ENCODE measurements at regions not wholly inside any gene's neighbourhood (a gene's known extent, or its start where the extent isn't known, plus 50 kb on each side); places are given as distances from the start of the nearest gene placed in this dataset.

DNA sequence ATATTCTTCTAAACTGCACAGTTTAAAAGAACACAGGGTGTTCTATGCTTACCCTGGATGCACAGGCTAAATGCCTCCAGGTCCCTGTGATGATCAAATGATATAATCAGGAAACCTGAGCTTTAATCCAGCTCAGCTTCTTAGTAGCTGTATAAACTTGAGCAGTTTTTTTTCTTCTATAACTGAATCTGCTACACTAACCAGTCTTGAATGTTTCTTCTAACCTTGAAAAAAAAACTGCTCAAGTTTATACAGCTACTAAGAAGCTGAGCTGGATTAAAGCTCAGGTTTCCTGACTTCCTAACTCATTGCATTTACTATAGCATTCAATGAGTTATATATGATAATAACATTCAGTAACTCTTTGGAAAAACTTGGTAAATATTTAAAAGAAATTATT is 358.2 kb downstream of the CD109 start:
- Histone ChIP-seq H3K9me3 (no peaks in the 10 kb centered on the region), H3K4me1 (no peaks in the 10 kb centered on the region), H3K36me3 (no peaks in the 10 kb centered on the region), H3K27ac (no peak overlapping the region), H3K4me3 (no peak overlapping the region), H3K27me3 (no peaks in the 10 kb centered on the region)
- DNase-seq (no peak), ATAC-seq (ENCODE audit: low FRiP score in 2 of 2) (no peak)
- TF ChIP-seq EP300 (IDR thresholded peaks at IDR 0.05) (no peak), POLR2AphosphoS5 (IDR thresholded peaks at IDR 0.05) (no peak), POLR2A (IDR thresholded peaks at IDR 0.05) (no peak)
- TF ChIP-seq, protein P1, sequence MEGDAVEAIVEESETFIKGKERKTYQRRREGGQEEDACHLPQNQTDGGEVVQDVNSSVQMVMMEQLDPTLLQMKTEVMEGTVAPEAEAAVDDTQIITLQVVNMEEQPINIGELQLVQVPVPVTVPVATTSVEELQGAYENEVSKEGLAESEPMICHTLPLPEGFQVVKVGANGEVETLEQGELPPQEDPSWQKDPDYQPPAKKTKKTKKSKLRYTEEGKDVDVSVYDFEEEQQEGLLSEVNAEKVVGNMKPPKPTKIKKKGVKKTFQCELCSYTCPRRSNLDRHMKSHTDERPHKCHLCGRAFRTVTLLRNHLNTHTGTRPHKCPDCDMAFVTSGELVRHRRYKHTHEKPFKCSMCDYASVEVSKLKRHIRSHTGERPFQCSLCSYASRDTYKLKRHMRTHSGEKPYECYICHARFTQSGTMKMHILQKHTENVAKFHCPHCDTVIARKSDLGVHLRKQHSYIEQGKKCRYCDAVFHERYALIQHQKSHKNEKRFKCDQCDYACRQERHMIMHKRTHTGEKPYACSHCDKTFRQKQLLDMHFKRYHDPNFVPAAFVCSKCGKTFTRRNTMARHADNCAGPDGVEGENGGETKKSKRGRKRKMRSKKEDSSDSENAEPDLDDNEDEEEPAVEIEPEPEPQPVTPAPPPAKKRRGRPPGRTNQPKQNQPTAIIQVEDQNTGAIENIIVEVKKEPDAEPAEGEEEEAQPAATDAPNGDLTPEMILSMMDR (IDR thresholded peaks at IDR 0.05) = no peak

DNA sequence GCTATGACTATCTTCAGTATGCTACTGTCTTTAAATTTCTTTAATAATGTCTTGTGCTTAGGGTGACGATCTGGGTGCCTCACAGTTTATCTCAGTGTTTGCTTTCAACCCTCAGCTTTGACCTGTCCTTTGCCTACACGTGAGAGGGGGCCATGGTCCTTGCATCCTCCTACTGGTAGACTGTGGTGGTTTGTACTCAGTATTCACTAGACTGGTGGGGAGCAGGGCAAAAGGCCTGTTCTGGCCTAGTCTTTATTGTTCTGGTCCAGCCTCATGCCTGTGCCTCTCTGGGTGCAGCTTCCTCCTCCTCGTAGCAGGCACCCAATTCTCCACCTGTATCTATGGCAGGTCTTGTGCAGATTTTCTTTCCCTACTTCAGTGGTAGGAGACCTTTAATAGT is 354.9 kb downstream of the CD109 start:
- no peaks in the 10 kb centered on the region for H3K4me1 ChIP-seq
- H3K9me3 ChIP-seq = no peaks in the 10 kb centered on the region
- no peaks in the 10 kb centered on the region for H3K36me3 ChIP-seq
- TF ChIP-seq, protein P1 (IDR thresholded peaks at IDR 0.05) = no peak
- no peak overlapping the region for H3K27ac ChIP-seq
- ATAC-seq (ENCODE audit: low FRiP score in 2 of 2) = no peak
- H3K27me3 ChIP-seq = no peaks in the 10 kb centered on the region
- no peak for DNase-seq
- H3K4me3 ChIP-seq = no peak overlapping the region
- 57 to 58% methylated on average over 3 of the region's 3 CpGs for WGBS, 2 donors

DNA sequence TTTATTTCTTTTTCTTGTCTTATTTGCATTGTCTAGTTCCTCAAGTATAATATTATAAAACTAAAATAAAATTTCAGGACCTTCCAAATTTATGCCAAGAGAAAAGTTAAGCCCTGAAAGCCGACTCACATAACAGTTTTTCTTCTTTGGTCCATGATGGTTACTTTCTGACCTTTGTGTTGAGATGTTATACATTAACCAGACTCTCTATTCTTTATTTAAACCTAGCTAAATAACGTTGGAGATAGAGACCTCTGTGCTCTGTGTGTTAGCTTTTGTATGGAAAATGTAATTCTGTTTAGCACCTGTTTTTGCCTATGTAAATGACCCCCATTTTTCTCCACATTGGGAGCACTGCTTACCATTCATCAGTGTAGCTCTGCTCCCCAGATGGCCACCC is 352.4 kb downstream of the CD109 start:
- ATAC-seq (ENCODE audit: low FRiP score in 2 of 2) = no peak
- no peaks in the 10 kb centered on the region for H3K4me1 ChIP-seq
- TF ChIP-seq POLR2A (IDR thresholded peaks at IDR 0.05) = no peak
- TF ChIP-seq EP300 (IDR thresholded peaks at IDR 0.05) = no peak
- TF ChIP-seq, protein P1 (IDR thresholded peaks at IDR 0.05) = no peak
- no peak for TF ChIP-seq POLR2AphosphoS5 (IDR thresholded peaks at IDR 0.05)
- 45 to 48% methylated on average over 2 of the region's 2 CpGs for WGBS, 2 donors
- H3K4me3 ChIP-seq = no peak overlapping the region
- no peaks in the 10 kb centered on the region for H3K27me3 ChIP-seq
- H3K9me3 ChIP-seq = no peaks in the 10 kb centered on the region
- no peak overlapping the region for H3K27ac ChIP-seq
- DNase-seq = no peak
- H3K36me3 ChIP-seq = no peaks in the 10 kb centered on the region

DNA sequence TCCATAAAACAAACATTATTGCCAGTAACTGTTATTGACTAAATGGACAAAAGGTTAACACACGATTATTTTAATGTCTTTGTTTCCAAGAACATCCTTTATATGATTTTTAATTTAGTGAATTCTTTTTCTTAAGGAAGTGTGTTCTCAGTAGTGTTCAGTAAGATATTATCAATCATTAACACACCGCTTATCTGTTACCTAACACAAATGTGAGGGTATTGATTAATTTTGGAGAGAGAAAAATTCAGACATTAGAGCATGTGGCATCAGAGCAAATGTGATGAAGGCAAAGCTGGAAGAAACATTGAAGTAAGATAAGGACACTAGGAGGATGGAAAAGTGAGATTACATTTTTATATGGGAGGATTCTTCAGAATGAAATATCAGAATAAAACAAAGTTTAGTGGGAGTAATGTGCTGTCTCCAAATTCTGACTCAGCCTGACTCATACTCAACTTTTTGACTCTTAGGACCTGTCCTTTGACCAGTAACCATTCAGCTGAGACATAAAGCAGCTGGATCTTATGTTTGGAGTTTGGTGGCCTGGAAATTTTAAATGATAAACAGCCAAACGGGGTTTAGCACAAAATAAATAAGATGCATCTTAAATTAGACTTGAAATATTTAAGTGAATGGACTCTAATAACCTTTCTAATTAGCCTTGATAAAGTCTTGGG is 348.6 kb downstream of the CD109 start:
- Histone ChIP-seq H3K4me3 (no peak overlapping the region), H3K9me3 (no peaks in the 10 kb centered on the region), H3K27ac (no peak overlapping the region), H3K4me1 (no peaks in the 10 kb centered on the region), H3K36me3 (no peaks in the 10 kb centered on the region), H3K27me3 (no peaks in the 10 kb centered on the region)
- ATAC-seq (ENCODE audit: low FRiP score in 2 of 2) (peak in 1 of 2 donors; percentile 83), DNase-seq (no peak)
- WGBS, 2 donors = 81 to 82% methylated on average over 3 of the region's 3 CpGs
- no peak for TF ChIP-seq POLR2A (IDR thresholded peaks at IDR 0.05)
- TF ChIP-seq EP300 (IDR thresholded peaks at IDR 0.05) = no peak
- TF ChIP-seq, protein P1 (IDR thresholded peaks at IDR 0.05) = no peak
- TF ChIP-seq POLR2AphosphoS5 (IDR thresholded peaks at IDR 0.05) = no peak

DNA sequence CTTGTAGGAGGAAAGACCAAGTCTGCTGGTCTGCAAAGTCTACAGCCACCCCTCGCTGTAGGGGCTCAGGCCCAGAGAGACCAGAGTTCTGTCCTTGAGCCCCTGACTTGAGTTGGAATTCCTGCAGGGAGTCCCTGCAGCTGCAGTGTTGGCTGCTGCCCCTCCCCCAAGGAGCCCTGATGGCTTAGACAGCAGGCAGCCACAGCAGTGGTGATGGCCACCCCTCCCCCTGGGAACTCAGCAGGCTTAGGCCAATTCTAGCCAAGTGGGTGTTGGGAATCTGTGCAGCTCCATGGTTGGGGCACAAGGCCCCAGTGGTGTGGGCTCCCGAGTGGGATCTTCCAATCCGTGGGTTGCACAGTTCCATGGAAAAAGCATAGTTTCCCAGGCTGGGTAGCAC is 345.4 kb downstream of the CD109 start:
- H3K4me3 ChIP-seq = no peak overlapping the region
- DNase-seq = no peak
- H3K4me1 ChIP-seq = no peaks in the 10 kb centered on the region
- 79% methylated on average over 3 of the region's 3 CpGs; no CpG with 5 or more reads in 1 of the 2 donors for WGBS, 2 donors
- no peaks in the 10 kb centered on the region for H3K27me3 ChIP-seq
- H3K27ac ChIP-seq = no peak overlapping the region
- H3K9me3 ChIP-seq = no peaks in the 10 kb centered on the region
- no peaks in the 10 kb centered on the region for H3K36me3 ChIP-seq
- TF ChIP-seq POLR2AphosphoS5 (IDR thresholded peaks at IDR 0.05) = no peak
- TF ChIP-seq POLR2A (IDR thresholded peaks at IDR 0.05) = no peak
- TF ChIP-seq, protein P1 (IDR thresholded peaks at IDR 0.05) = no peak
- no peak for TF ChIP-seq EP300 (IDR thresholded peaks at IDR 0.05)
- ATAC-seq (ENCODE audit: low FRiP score in 2 of 2) = no peak

Data from upper lobe of left lung (tissue), 6 donors.